Gastrocnemius medialis (tissue), 4 donors: ENCODE measurements at regions not wholly inside any gene's neighbourhood (a gene's known extent, or its start where the extent isn't known, plus 50 kb on each side); places are given as distances from the start of the nearest gene placed in this dataset.

Source experiments
- ATAC-seq, 2 donors: fragments of 150-250 bp; one replicate each; pipeline ENCODE4 v1.9.1; 2016
- DNase-seq, 2 donors: peaks; one replicate each; pipeline ENCODE4 v3.0.0-alpha.2; 2019
- H3K27ac ChIP-seq, 4 donors: fragments of 200-600 bp; sonication (generic); 1 replicate in 1 of 4; 2 replicates in 3 of 4; pipeline ENCODE4 v1.5.1; 2016 to 2018; ENCODE audit warnings: mild to moderate bottlenecking in 2 of 4, moderate library complexity in 1 of 4
- H3K27me3 ChIP-seq, 3 donors: fragments of 200-600 bp; sonication (generic) in 2 of 3; 1 replicate in 1 of 3; 2 replicates in 2 of 3; pipeline versions ENCODE4 v1.5.1 to v1.6.0; 2016 to 2019; ENCODE audit warnings: mild to moderate bottlenecking in 1 of 3, moderate library complexity in 1 of 3
- H3K36me3 ChIP-seq, 2 donors: fragments of 200-600 bp; sonication (generic) in 1 of 2; one replicate each; pipeline ENCODE4 v1.5.1; 2017 to 2018
- H3K4me1 ChIP-seq, 2 donors: fragments of 200-600 bp; sonication (generic) in 1 of 2; one replicate each; pipeline ENCODE4 v1.5.1; 2016 to 2017; ENCODE audit warnings: mild to moderate bottlenecking in 2 of 2
- H3K4me3 ChIP-seq, 4 donors: fragments of 200-600 bp; sonication (generic) in 3 of 4; 1 replicate in 1 of 4; 2 replicates in 3 of 4; pipeline ENCODE4 v1.5.1; 2016 to 2019; ENCODE audit warnings: mild to moderate bottlenecking in 2 of 4
- H3K9me3 ChIP-seq, 3 donors: fragments of 200-600 bp; sonication (generic) in 2 of 3; 1 replicate in 1 of 3; 2 replicates in 2 of 3; pipeline ENCODE4 v1.5.1; 2016 to 2019
- CTCF ChIP-seq, 5 experiments: fragments of 450-650 bp in 3 of 5; fragments of 200-600 bp in 2 of 5; sonication (generic) in 2 of 5; IDR thresholded peaks in 4 of 5; conservative IDR thresholded peaks in 1 of 5; 1 replicate in 4 of 5; 2 replicates in 1 of 5; pipeline ENCODE4 v1.5.1; 2016 to 2019; ENCODE audit warnings: antibody characterized with exemption in 5 of 5, mild to moderate bottlenecking in 3 of 5, moderate library complexity in 3 of 5
- POLR2A ChIP-seq, 2 donors: fragments of 450-650 bp; IDR thresholded peaks; one replicate each; pipeline ENCODE4 v1.6.1; 2017; ENCODE audit warnings: antibody characterized with exemption in 2 of 2, mild to moderate bottlenecking in 2 of 2, moderate library complexity in 2 of 2
- in situ Hi-C, 4 donors: fragments of 200-750 bp; cut with MboI; loops; one replicate each; pipeline versions ENCODE4 v1.15.0 to v1.8.0; 2017; ENCODE audit warnings: low sequenced_read_pairs in 4 of 4
- intact Hi-C: fragments of 100-400 bp; cut with DNase I; formaldehyde crosslinking; loops from one replicate; pipeline ENCODE4 v1.15.1; 2023; ENCODE audit warnings: low total_unique reads

GRCh38 chr20:43838703-43839060 is 76.0 kb upstream of the TOX2 start:
- intact Hi-C loops = no loop called here

GRCh38 chr20:43837856-43838702 is 76.6 kb upstream of the TOX2 start:
- no peak for TF ChIP-seq CTCF (IDR thresholded peaks at IDR 0.05 in 4 of 5, conservative IDR thresholded peaks at IDR 0.05 in 1 of 5)
- TF ChIP-seq POLR2A (IDR thresholded peaks at IDR 0.05) = no peak
- in situ Hi-C loops = no loop called here
- DNase-seq (no peak), ATAC-seq (no peak)
- Histone ChIP-seq H3K4me1 (no peaks in the 10 kb centered on the region), H3K4me3 (no peak overlapping the region), H3K36me3 (no peaks in the 10 kb centered on the region), H3K9me3 (no peaks in the 10 kb centered on the region), H3K27me3 (peaks cover 0 to 5% (median 3%) of the 10 kb centered on the region in 3 donors), H3K27ac (no peak overlapping the region)
- intact Hi-C loops = no loop called here

More at GRCh38 chr20:43838703-43839060, 76.0 kb upstream of the TOX2 start:
- Histone ChIP-seq H3K9me3 (no peaks in the 10 kb centered on the region), H3K4me3 (no peak overlapping the region), H3K36me3 (no peaks in the 10 kb centered on the region), H3K27ac (no peak overlapping the region), H3K27me3 (peaks cover 0 to 5% (median 3%) of the 10 kb centered on the region in 3 donors), H3K4me1 (no peaks in the 10 kb centered on the region)
- DNase-seq = no peak
- TF ChIP-seq POLR2A (IDR thresholded peaks at IDR 0.05) = no peak
- ATAC-seq = no peak
- in situ Hi-C loops = no loop called here

- ATAC-seq (no peak), DNase-seq (no peak)
- Histone ChIP-seq H3K4me1 (no peaks in the 10 kb centered on the region), H3K27me3 (peaks cover 0 to 5% (median 3%) of the 10 kb centered on the region in 3 donors), H3K9me3 (no peaks in the 10 kb centered on the region), H3K27ac (no peak overlapping the region), H3K36me3 (no peaks in the 10 kb centered on the region), H3K4me3 (no peak overlapping the region)
- intact Hi-C loops (no loop called here), in situ Hi-C loops (no loop called here)
- TF ChIP-seq CTCF (IDR thresholded peaks at IDR 0.05 in 4 of 5, conservative IDR thresholded peaks at IDR 0.05 in 1 of 5) (no peak), POLR2A (IDR thresholded peaks at IDR 0.05) (no peak)
Measured at GRCh38 chr20:43836790-43837189, 77.9 kb upstream of the TOX2 start.

- intact Hi-C loops = no loop called here
- peaks cover 0 to 5% (median 3%) of the 10 kb centered on the region in 3 donors for H3K27me3 ChIP-seq
- DNase-seq = no peak
- no peaks in the 10 kb centered on the region for H3K4me1 ChIP-seq
- H3K9me3 ChIP-seq = no peaks in the 10 kb centered on the region
- no peaks in the 10 kb centered on the region for H3K36me3 ChIP-seq
- no peak overlapping the region for H3K27ac ChIP-seq
- TF ChIP-seq POLR2A (IDR thresholded peaks at IDR 0.05) (no peak), CTCF (IDR thresholded peaks at IDR 0.05 in 4 of 5, conservative IDR thresholded peaks at IDR 0.05 in 1 of 5) (no peak)
- ATAC-seq = no peak
- H3K4me3 ChIP-seq = no peak overlapping the region
- in situ Hi-C loops = no loop called here
Measured at GRCh38 chr20:43835944-43836508, 78.6 kb upstream of the TOX2 start.

- ATAC-seq (no peak), DNase-seq (no peak)
- no peak overlapping the region for H3K4me3 ChIP-seq
- peaks cover 0 to 5% (median 3%) of the 10 kb centered on the region in 3 donors for H3K27me3 ChIP-seq
- no peak for TF ChIP-seq POLR2A (IDR thresholded peaks at IDR 0.05)
- no peak for TF ChIP-seq CTCF (IDR thresholded peaks at IDR 0.05 in 4 of 5, conservative IDR thresholded peaks at IDR 0.05 in 1 of 5)
- H3K4me1 ChIP-seq = no peaks in the 10 kb centered on the region
- no peak overlapping the region for H3K27ac ChIP-seq
- no peaks in the 10 kb centered on the region for H3K9me3 ChIP-seq
- in situ Hi-C loops = no loop called here
- intact Hi-C loops = no loop called here
- H3K36me3 ChIP-seq = no peaks in the 10 kb centered on the region
Measured at GRCh38 chr20:43833511-43834395, 80.9 kb upstream of the TOX2 start.
